T-helper 2 cell (primary cell): ENCODE measurements at regions not wholly inside any gene's neighbourhood (a gene's known extent, or its start where the extent isn't known, plus 50 kb on each side); places are given as distances from the start of the nearest gene placed in this dataset.

Experiments used
- DNase-seq, 5 experiments: peaks; one replicate each; pipeline versions ENCODE4 v3.0.0 to v3.0.0-alpha.2; 2012 to 2022

- no peak for DNase-seq
Measured at GRCh38 chr6:102701019-102701418, 1307.5 kb downstream of the GRIK2 start.

DNA sequence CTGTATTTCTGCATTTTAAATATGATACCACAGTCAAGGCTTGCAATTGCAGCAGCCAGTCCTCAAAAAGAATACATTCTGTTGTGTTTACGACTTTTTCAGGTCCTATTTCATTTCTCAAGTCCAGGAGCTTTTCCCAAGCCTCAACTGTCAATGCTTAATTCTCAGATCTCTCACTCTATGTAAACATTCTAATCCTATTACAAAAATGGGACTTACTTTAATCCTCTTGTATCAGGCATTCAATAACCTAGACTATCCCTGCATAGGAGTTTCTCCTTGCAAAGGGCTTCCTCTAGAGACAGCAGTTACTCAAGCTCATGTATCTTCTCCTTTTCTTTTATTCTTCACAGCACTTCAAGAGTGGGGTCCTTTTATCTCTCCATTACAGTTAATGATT, 1293.0 kb downstream of the GRIK2 start:
- DNase-seq = no peak

DNA sequence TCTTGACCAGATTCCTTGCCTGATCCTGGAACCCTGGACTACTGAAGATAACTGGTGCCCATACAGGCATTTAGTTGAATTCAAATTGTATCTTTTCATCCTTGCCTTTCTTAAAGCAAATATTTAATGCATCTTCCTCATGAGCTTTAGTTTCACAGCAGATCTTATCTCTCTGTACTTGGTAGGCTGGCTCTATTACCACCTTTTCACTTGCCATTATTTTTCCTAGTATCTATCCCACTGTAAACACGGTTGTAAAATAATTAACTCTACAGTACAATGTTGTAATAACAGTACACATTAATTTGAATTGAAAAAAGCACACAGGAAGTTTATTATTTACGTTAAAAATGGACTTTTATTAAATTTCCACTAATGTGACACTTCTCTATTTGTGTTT, 1286.9 kb downstream of the GRIK2 start:
- DNase-seq = no peak

DNA sequence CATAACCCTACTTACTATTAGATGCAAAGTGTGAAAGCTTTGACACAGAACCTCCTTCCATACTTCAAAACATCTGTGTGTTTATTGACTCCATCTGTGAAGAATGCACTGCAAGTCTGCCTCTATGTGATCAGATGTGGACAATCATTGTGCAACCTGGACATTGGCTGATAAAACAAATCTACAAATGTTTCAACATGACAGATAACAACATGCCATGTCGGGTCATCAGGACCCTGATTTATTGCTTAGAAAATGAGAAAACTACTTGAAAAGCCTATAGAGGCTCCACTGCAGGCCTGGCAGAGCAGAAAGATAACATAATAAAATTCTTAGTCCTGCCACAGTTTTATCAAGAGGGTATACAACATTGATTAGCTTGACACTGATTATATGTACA, 1286.4 kb downstream of the GRIK2 start:
- DNase-seq = no peak

- no peak for DNase-seq
Measured at GRCh38 chr6:102677225-102677624, 1283.7 kb downstream of the GRIK2 start.

GRCh38 chr6:102670735-102671134, 1277.2 kb downstream of the GRIK2 start:
- no peak for DNase-seq

GRCh38 chr6:102662851-102663250, 1269.3 kb downstream of the GRIK2 start:
- no peak for DNase-seq

GRCh38 chr6:102660303-102660702, 1266.8 kb downstream of the GRIK2 start:
- no peak for DNase-seq

DNA sequence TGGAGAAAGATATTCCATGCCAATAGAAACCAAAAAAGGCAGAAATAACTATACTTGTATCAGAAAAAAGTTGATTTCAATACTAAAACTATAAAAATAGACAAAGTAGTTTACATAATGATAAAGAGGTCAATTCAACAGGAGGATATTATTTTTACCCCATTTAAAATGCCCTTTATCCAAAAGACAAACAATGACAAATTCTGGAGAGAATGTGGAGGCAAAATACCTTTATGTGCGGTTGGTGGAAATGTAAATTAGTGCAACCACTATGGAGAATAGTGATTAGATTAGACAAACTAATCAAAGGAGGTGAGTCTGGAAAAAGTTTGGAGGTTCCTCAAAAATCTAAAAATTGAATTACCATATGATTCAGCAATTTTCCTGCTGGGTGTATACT, 1262.3 kb downstream of the GRIK2 start:
- DNase-seq = no peak

- DNase-seq = no peak
Measured at GRCh38 chr6:102641426-102641825, 1247.9 kb downstream of the GRIK2 start.

- DNase-seq = no peak
Measured at GRCh38 chr6:102631921-102632320, 1238.4 kb downstream of the GRIK2 start.

DNA sequence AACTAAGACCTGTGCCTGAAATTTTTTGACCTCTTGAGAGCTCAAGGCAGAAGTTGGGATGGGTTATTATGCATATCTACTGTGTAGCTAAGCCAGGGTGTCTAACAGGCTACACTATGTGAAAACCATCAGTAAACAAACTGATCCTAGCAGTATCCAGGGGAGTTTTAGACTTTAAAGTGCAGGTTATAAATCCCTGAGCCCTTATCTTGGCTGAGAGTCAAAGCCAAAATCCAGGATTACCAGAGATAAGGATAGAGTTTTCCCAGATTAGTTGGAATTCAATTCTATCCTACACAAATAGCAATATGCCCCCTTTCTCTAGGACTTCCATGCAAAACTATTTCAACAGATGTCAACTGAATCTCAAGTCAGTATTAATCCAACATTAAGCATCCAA, 1229.7 kb downstream of the GRIK2 start:
- no peak for DNase-seq

GRCh38 chr6:102619585-102619984, 1226.1 kb downstream of the GRIK2 start:
- DNase-seq = peak in 1 of 5 experiments; percentile 1

DNA sequence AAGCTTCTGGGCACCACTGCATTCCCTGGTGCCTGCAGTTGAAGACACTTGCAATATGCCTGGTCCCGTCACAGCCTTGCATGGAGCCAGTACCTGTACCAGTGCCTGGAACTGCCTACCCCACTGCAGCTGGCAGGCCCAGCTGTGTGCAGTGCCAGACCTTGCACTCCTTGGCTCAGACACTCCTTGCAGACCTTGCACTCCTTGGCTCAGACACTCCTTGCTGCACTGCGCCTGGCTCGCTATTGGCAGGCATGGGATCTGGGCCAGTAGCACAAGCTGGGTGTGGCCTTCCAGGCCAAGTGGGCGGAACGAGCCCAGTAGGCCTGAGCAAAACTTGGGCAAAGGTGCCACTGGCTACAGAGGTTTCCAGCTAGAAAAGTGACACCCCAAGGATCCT, 1189.1 kb downstream of the GRIK2 start:
- no peak for DNase-seq

- DNase-seq = no peak
Measured at GRCh38 chr6:102581378-102582124, 1188.0 kb downstream of the GRIK2 start.

- DNase-seq = no peak
Measured at GRCh38 chr6:102571236-102571908, 1177.9 kb downstream of the GRIK2 start.

DNA sequence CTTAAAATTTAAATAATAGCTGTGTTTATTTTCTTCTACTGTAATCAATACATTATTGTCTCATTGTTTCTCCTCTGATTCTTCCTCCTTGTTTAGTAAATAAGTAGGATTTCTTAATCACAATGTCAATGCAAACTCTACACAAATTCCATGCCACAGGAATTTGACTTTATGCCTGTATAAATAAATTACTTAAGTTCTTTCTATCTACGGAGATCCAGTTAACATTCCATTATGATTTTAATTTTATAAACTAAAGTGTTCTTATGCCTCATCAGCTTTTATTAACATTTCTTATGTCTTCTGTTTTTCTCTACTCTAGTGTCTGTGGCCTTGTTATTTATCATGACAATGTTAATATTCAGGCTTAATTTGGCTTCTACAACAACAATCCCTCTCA, 1169.2 kb downstream of the GRIK2 start:
- no peak for DNase-seq

DNA sequence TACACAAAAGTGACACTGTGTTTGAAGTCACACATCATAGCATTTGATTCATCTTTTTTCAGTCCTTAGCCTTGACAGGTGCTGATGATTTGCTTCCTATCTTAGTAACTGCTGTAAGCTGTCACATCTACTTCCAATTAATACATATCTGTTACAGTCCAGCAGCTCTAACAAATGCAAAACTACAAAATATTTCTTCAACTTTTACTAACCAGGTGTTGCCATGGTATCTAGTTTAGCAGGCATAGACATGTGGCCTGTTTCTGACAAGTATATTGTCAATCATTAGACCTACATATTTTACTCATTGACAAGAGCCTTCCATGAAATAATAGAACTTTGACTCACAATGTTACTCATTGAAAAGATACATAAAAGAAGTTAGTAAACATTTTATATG, 1159.7 kb downstream of the GRIK2 start:
- DNase-seq = no peak

- DNase-seq = no peak
Measured at GRCh38 chr6:102549221-102549874, 1155.8 kb downstream of the GRIK2 start.

- no peak for DNase-seq
Measured at GRCh38 chr6:102525336-102525735, 1131.8 kb downstream of the GRIK2 start.

DNA sequence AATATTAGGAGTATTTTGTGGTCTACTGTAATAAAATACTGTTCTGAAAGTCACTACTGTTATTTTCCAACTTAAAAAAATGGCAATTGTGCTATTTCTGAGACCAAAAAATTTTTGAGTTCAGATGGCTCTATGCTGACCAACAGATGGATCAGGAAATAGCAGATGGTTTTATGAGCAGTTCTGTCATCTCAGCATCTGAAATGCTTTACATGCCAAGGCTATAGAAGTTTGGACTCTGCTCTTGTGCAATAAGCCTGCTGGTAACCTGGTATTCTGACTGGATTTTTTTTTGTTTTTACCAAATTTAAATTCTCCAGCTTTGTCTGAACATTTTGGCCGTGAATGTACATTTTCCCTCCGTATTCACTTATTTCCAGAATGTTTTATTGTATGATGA, 1127.5 kb downstream of the GRIK2 start:
- DNase-seq = no peak

DNA sequence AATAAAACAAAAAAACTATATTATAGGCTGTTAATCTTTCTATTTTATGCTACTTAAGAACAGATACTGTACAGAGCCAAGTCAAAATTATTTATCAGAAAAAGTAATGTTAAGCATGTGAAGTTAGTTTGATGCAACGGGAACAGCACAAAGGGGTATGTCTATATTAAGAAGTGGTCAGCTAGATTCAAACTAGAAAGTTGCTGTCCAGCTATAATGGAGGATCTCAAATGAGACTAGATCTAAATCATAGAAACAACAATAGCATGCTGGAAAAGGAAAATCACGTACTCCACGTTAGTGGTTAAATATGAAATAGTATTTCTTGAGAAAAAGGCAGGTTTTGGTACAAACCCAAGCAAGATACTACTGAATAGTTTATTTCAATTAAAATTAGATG, 1124.0 kb downstream of the GRIK2 start:
- DNase-seq = no peak

- no peak for DNase-seq
Measured at GRCh38 chr6:102501615-102502014, 1108.1 kb downstream of the GRIK2 start.

DNA sequence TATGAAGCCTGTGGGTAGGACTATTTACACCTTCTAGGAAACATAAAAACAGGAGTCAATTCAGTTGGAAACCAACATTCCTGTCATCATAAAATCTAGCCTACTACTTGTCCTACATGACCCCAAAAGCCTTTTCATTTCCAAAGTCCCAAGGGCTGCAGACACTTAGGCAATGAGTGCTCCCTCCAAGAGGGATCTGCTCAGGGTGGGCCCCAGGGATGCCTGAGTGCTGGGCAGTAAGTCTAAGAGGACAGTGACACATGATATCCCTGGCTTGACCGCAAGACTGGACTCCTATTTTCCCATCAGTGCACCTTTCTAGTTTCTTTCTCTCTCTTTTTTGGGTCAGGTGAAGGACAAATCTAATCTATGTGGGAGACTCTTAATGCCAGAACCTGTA, 1101.3 kb downstream of the GRIK2 start:
- no peak for DNase-seq
